ENCODE measurements at regions not wholly inside any gene's neighbourhood (a gene's known extent, or its start where the extent isn't known, plus 50 kb on each side); places are given as distances from the start of the nearest gene placed in this dataset.

- Histone ChIP-seq H3K27ac (ENCODE audit: low read length) (no peak overlapping the region), H3K36me3 (ENCODE audit: control insufficient read depth, insufficient read depth, low read length) (no peaks in the 10 kb centered on the region), H3K27me3 (ENCODE audit: control insufficient read depth, insufficient read depth, low read length) (no peaks in the 10 kb centered on the region), H3K4me3 (ENCODE audit: low read length) (no peak overlapping the region), H3K9me3 (ENCODE audit: control insufficient read depth, low read depth, low read length) (no peaks in the 10 kb centered on the region), H3K4me1 (ENCODE audit: control insufficient read depth, insufficient read depth, low read length) (peaks cover 37% of the 10 kb centered on the region)
- WGBS (ENCODE audit: insufficient coverage, low lambda C conversion rate), result no CpG with 5 or more reads among the region's 1 CpG
- DNase-seq, result no peak
Observed at GRCh38 chr2:190783513-190784263, 96.9 kb upstream of the GLS start.

GRCh38 chr2:190785334-190785733, 95.3 kb upstream of the GLS start:
- H3K27me3 ChIP-seq (ENCODE audit: control insufficient read depth, insufficient read depth, low read length), result no peaks in the 10 kb centered on the region
- peak; percentile 70 to 82 for DNase-seq
- no peaks in the 10 kb centered on the region for H3K9me3 ChIP-seq (ENCODE audit: control insufficient read depth, low read depth, low read length)
- no peak overlapping the region for H3K4me3 ChIP-seq (ENCODE audit: low read length)
- no peaks in the 10 kb centered on the region for H3K36me3 ChIP-seq (ENCODE audit: control insufficient read depth, insufficient read depth, low read length)
- no CpG with 5 or more reads among the region's 2 CpGs for WGBS (ENCODE audit: insufficient coverage, low lambda C conversion rate)
- H3K4me1 ChIP-seq (ENCODE audit: control insufficient read depth, insufficient read depth, low read length), result peaks cover 44% of the 10 kb centered on the region
- H3K27ac ChIP-seq (ENCODE audit: low read length), result peak overlapping the region; percentile 75

GRCh38 chr2:190786404-190787166, 94.0 kb upstream of the GLS start:
- Histone ChIP-seq H3K4me3 (ENCODE audit: low read length) (no peak overlapping the region), H3K4me1 (ENCODE audit: control insufficient read depth, insufficient read depth, low read length) (peaks cover 33% of the 10 kb centered on the region), H3K27me3 (ENCODE audit: control insufficient read depth, insufficient read depth, low read length) (no peaks in the 10 kb centered on the region), H3K9me3 (ENCODE audit: control insufficient read depth, low read depth, low read length) (no peaks in the 10 kb centered on the region), H3K27ac (ENCODE audit: low read length) (peak overlapping the region; percentile 75), H3K36me3 (ENCODE audit: control insufficient read depth, insufficient read depth, low read length) (no peaks in the 10 kb centered on the region)
- peak; percentile 42 to 70 for DNase-seq
- WGBS (ENCODE audit: insufficient coverage, low lambda C conversion rate), result 11% methylated on average over 1 of the region's 4 CpGs

- Histone ChIP-seq H3K36me3 (ENCODE audit: control insufficient read depth, insufficient read depth, low read length) (no peaks in the 10 kb centered on the region), H3K4me3 (ENCODE audit: low read length) (no peak overlapping the region), H3K9me3 (ENCODE audit: control insufficient read depth, low read depth, low read length) (no peaks in the 10 kb centered on the region), H3K27me3 (ENCODE audit: control insufficient read depth, insufficient read depth, low read length) (no peaks in the 10 kb centered on the region), H3K4me1 (ENCODE audit: control insufficient read depth, insufficient read depth, low read length) (peaks cover 28% of the 10 kb centered on the region), H3K27ac (ENCODE audit: low read length) (no peak overlapping the region)
- WGBS (ENCODE audit: insufficient coverage, low lambda C conversion rate), result no CpG with 5 or more reads among the region's 3 CpGs
- no peak for DNase-seq
Observed at GRCh38 chr2:190787743-190788235, 92.8 kb upstream of the GLS start.

- Histone ChIP-seq H3K36me3 (ENCODE audit: control insufficient read depth, insufficient read depth, low read length) (no peaks in the 10 kb centered on the region), H3K9me3 (ENCODE audit: control insufficient read depth, low read depth, low read length) (no peaks in the 10 kb centered on the region), H3K4me1 (ENCODE audit: control insufficient read depth, insufficient read depth, low read length) (peaks cover 28% of the 10 kb centered on the region), H3K4me3 (ENCODE audit: low read length) (no peak overlapping the region), H3K27me3 (ENCODE audit: control insufficient read depth, insufficient read depth, low read length) (no peaks in the 10 kb centered on the region), H3K27ac (ENCODE audit: low read length) (no peak overlapping the region)
- 60% methylated on average over 1 of the region's 2 CpGs for WGBS (ENCODE audit: insufficient coverage, low lambda C conversion rate)
- no peak for DNase-seq
Observed at GRCh38 chr2:190789074-190790004, 91.3 kb upstream of the GLS start.

- no peaks in the 10 kb centered on the region for H3K27me3 ChIP-seq (ENCODE audit: control insufficient read depth, insufficient read depth, low read length)
- no peaks in the 10 kb centered on the region for H3K9me3 ChIP-seq (ENCODE audit: control insufficient read depth, low read depth, low read length)
- no peak overlapping the region for H3K4me3 ChIP-seq (ENCODE audit: low read length)
- H3K4me1 ChIP-seq (ENCODE audit: control insufficient read depth, insufficient read depth, low read length), result peaks cover 19% of the 10 kb centered on the region
- no peaks in the 10 kb centered on the region for H3K36me3 ChIP-seq (ENCODE audit: control insufficient read depth, insufficient read depth, low read length)
- H3K27ac ChIP-seq (ENCODE audit: low read length), result no peak overlapping the region
- 90% methylated on average over 4 of the region's 7 CpGs for WGBS (ENCODE audit: insufficient coverage, low lambda C conversion rate)
- DNase-seq, result no peak
Observed at GRCh38 chr2:190791347-190791975, 89.2 kb upstream of the GLS start.

GRCh38 chr2:190791976-190792575, 88.5 kb upstream of the GLS start:
- no peak for DNase-seq
- no peak overlapping the region for H3K4me3 ChIP-seq (ENCODE audit: low read length)
- peaks cover 14% of the 10 kb centered on the region for H3K4me1 ChIP-seq (ENCODE audit: control insufficient read depth, insufficient read depth, low read length)
- H3K27me3 ChIP-seq (ENCODE audit: control insufficient read depth, insufficient read depth, low read length), result no peaks in the 10 kb centered on the region
- no peaks in the 10 kb centered on the region for H3K9me3 ChIP-seq (ENCODE audit: control insufficient read depth, low read depth, low read length)
- no peaks in the 10 kb centered on the region for H3K36me3 ChIP-seq (ENCODE audit: control insufficient read depth, insufficient read depth, low read length)
- no peak overlapping the region for H3K27ac ChIP-seq (ENCODE audit: low read length)
- WGBS (ENCODE audit: insufficient coverage, low lambda C conversion rate), result no CpG with 5 or more reads among the region's 1 CpG

GRCh38 chr2:190792956-190793888, 87.4 kb upstream of the GLS start:
- 100% methylated on average over 3 of the region's 9 CpGs for WGBS (ENCODE audit: insufficient coverage, low lambda C conversion rate)
- no peak for DNase-seq

GRCh38 chr2:190794377-190794776, 86.2 kb upstream of the GLS start:
- Histone ChIP-seq H3K9me3 (ENCODE audit: control insufficient read depth, low read depth, low read length) (no peaks in the 10 kb centered on the region), H3K4me1 (ENCODE audit: control insufficient read depth, insufficient read depth, low read length) (peaks cover 4% of the 10 kb centered on the region), H3K27me3 (ENCODE audit: control insufficient read depth, insufficient read depth, low read length) (no peaks in the 10 kb centered on the region), H3K27ac (ENCODE audit: low read length) (no peak overlapping the region), H3K4me3 (ENCODE audit: low read length) (no peak overlapping the region), H3K36me3 (ENCODE audit: control insufficient read depth, insufficient read depth, low read length) (no peaks in the 10 kb centered on the region)
- WGBS (ENCODE audit: insufficient coverage, low lambda C conversion rate), result no CpG with 5 or more reads among the region's 6 CpGs
- DNase-seq, result no peak

More at GRCh38 chr2:190792956-190793888, 87.4 kb upstream of the GLS start:
- Histone ChIP-seq H3K4me3 (ENCODE audit: low read length) (no peak overlapping the region), H3K36me3 (ENCODE audit: control insufficient read depth, insufficient read depth, low read length) (no peaks in the 10 kb centered on the region), H3K27ac (ENCODE audit: low read length) (no peak overlapping the region), H3K4me1 (ENCODE audit: control insufficient read depth, insufficient read depth, low read length) (peaks cover 12% of the 10 kb centered on the region), H3K27me3 (ENCODE audit: control insufficient read depth, insufficient read depth, low read length) (no peaks in the 10 kb centered on the region), H3K9me3 (ENCODE audit: control insufficient read depth, low read depth, low read length) (no peaks in the 10 kb centered on the region)

All from large intestine (tissue), 3 donors.